PC-3 (cell line): ENCODE measurements at regions not wholly inside any gene's neighbourhood (a gene's known extent, or its start where the extent isn't known, plus 50 kb on each side); places are given as distances from the start of the nearest gene placed in this dataset.

Source experiments
- ATAC-seq: fragments of 200-7000 bp; cut with Tn5 transposase; 2 replicates; pipeline ENCODE4 v1.9.1; 2020; ENCODE audit warnings: mild to moderate bottlenecking, moderate library complexity
- BruUV-seq: library from RNA; stranded (reverse); fragments of 400-500 nt; replicated peaks from 2 replicates; lab custom pipeline; 2021; lab: Mats Ljungman, UMichigan
- CTCF ChIA-PET: fragments of 300-600 bp; sonication (Branson Sonifier 250); formaldehyde crosslinking; loops from one replicate; lab custom pipeline; 2022; ENCODE audit warnings: antibody characterized with exemption; lab: Charles Lee
- POLR2A ChIA-PET: fragments of 300-600 bp; sonication (Branson Sonifier 250); formaldehyde crosslinking; loops from one replicate; lab custom pipeline; 2022; ENCODE audit warnings: antibody characterized with exemption; ENCODE audit not compliant: unreplicated experiment; lab: Charles Lee
- DNase-seq: peaks from one replicate; pipeline ENCODE4 v3.0.0-alpha.2; 2015
- H2AFZ ChIP-seq: fragments of 300-600 bp; sonication (generic); 2 replicates; pipeline ENCODE4 v1.6.0; 2016; ENCODE audit warnings: antibody characterized with exemption, low read length
- H3F3A ChIP-seq: fragments of 300-600 bp; sonication (generic); one replicate; pipeline ENCODE4 v1.6.0; 2017; ENCODE audit warnings: antibody characterized with exemption, low read length, control low read depth, mild to moderate bottlenecking; ENCODE audit not compliant: unreplicated experiment
- H3K27ac ChIP-seq: fragments of 300-600 bp; sonication (generic); 2 replicates; pipeline ENCODE4 v1.5.1; 2016; ENCODE audit warnings: mild to moderate bottlenecking, low read length
- H3K27me3 ChIP-seq: fragments of 300-600 bp; sonication (generic); 2 replicates; pipeline ENCODE4 v1.6.1; 2016; ENCODE audit warnings: low read length, mixed read lengths
- H3K36me3 ChIP-seq: fragments of 300-600 bp; sonication (generic); 2 replicates; pipeline ENCODE4 v1.6.1; 2016; ENCODE audit warnings: low read depth, mixed run types, low read length, mixed read lengths
- H3K4me1 ChIP-seq: fragments of 300-600 bp; sonication (generic); 2 replicates; pipeline ENCODE4 v1.5.1; 2016; ENCODE audit warnings: low read length; ENCODE audit not compliant: insufficient read depth
- H3K4me2 ChIP-seq: fragments of 300-600 bp; sonication (generic); 2 replicates; pipeline ENCODE4 v1.6.0; 2016; ENCODE audit warnings: low read length
- H3K4me3 ChIP-seq: fragments of 300-600 bp; sonication (generic); 2 replicates; pipeline ENCODE4 v1.5.1; 2016; ENCODE audit warnings: mild to moderate bottlenecking, low read length, mixed read lengths
- H3K79me2 ChIP-seq: fragments of 300-600 bp; sonication (generic); 2 replicates; pipeline ENCODE4 v1.6.1; 2017; ENCODE audit warnings: low read length, mixed read lengths
- H3K9ac ChIP-seq: fragments of 300-600 bp; sonication (generic); 2 replicates; pipeline ENCODE4 v1.6.0; 2016; ENCODE audit warnings: mild to moderate bottlenecking, low read length
- H3K9me2 ChIP-seq: fragments of 300-600 bp; sonication (generic); replicated peaks from 2 replicates; pipeline ENCODE4 v1.6.1; 2016; ENCODE audit warnings: mixed run types, low read length, mixed read lengths
- H3K9me3 ChIP-seq: fragments of 300-600 bp; sonication (generic); 2 replicates; pipeline ENCODE4 v1.6.1; 2016; ENCODE audit warnings: low read length, mixed read lengths
- H4K20me1 ChIP-seq: fragments of 300-600 bp; sonication (generic); 2 replicates; pipeline ENCODE4 v1.6.1; 2016; ENCODE audit warnings: low read length, mixed read lengths
- CTCF ChIP-seq: fragments of 300-600 bp; sonication (generic); conservative IDR thresholded peaks from 2 replicates; pipeline ENCODE4 v1.5.1; 2017; ENCODE audit warnings: antibody characterized with exemption, low read depth, mild to moderate bottlenecking, low read length
- EZH2 ChIP-seq: fragments of 300-600 bp; sonication (generic); IDR thresholded peaks from one replicate; pipeline ENCODE4 v1.6.1; 2017; ENCODE audit warnings: antibody characterized with exemption, mild to moderate bottlenecking, low read length; ENCODE audit not compliant: unreplicated experiment
- EZH2phosphoT487 ChIP-seq: fragments of 300-600 bp; sonication (generic); IDR thresholded peaks from 2 replicates; pipeline ENCODE4 v1.6.1; 2018; ENCODE audit warnings: mild to moderate bottlenecking, antibody characterized with exemption, low read length, borderline replicate concordance
- intact Hi-C: fragments of 100-400 bp; cut with micrococcal nuclease; formaldehyde crosslinking; loops from 2 replicates; pipeline ENCODE4 v1.9.0; 2023

- no peaks in the 10 kb centered on the region for H3K79me2 ChIP-seq
- no peaks in the 10 kb centered on the region for H3F3A ChIP-seq
- H2AFZ ChIP-seq = no peak overlapping the region
- ChIA-PET CTCF (no interaction called here), POLR2A (no interaction called here)
- H3K4me3 ChIP-seq = no peak overlapping the region
- DNase-seq = no peak
- H3K9ac ChIP-seq = no peak overlapping the region
- H3K9me2 ChIP-seq = no peaks in the 10 kb centered on the region
- no peaks in the 10 kb centered on the region for H3K27me3 ChIP-seq
- intact Hi-C loops = no loop called here
- H3K36me3 ChIP-seq = no peaks in the 10 kb centered on the region
- H4K20me1 ChIP-seq = no peaks in the 10 kb centered on the region
- no peak overlapping the region for H3K27ac ChIP-seq
- ATAC-seq = no peak
- TF ChIP-seq EZH2phosphoT487 = no peak
- no peak for TF ChIP-seq EZH2
- no peak for TF ChIP-seq CTCF
- no TSS peak for BruUV-seq
- H3K4me1 ChIP-seq = 0 out of 2 replicates have a peak, but pooled peaks cover 3% of the 10 kb centered on the region
- no peak overlapping the region for H3K4me2 ChIP-seq
- no peaks in the 10 kb centered on the region for H3K9me3 ChIP-seq
Observed at GRCh38 chr15:81911022-81911971, 134.5 kb downstream of the MEX3B start.

- Histone ChIP-seq H3K4me2 (no peak overlapping the region), H4K20me1 (no peaks in the 10 kb centered on the region), H3K27me3 (0 out of 2 replicates have a peak, but pooled peaks cover 2% of the 10 kb centered on the region), H3K9ac (no peak overlapping the region), H3K27ac (no peak overlapping the region), H3K9me3 (no peaks in the 10 kb centered on the region), H3F3A (no peaks in the 10 kb centered on the region), H3K4me3 (no peak overlapping the region), H3K79me2 (no peaks in the 10 kb centered on the region), H3K36me3 (no peaks in the 10 kb centered on the region), H3K9me2 (no peaks in the 10 kb centered on the region), H2AFZ (no peak overlapping the region), H3K4me1 (0 out of 2 replicates have a peak, but pooled peaks cover 3% of the 10 kb centered on the region)
- DNase-seq (no peak), ATAC-seq (no peak)
- CTCF ChIA-PET = no interaction called here
- intact Hi-C loops = no loop called here
- POLR2A ChIA-PET = no interaction called here
- TF ChIP-seq CTCF (no peak), EZH2phosphoT487 (no peak), EZH2 (no peak)
- BruUV-seq = no TSS peak
Observed at GRCh38 chr15:81910355-81911021, 135.3 kb downstream of the MEX3B start.
